DND-41 (cell line): ENCODE measurements at regions not wholly inside any gene's neighbourhood (a gene's known extent, or its start where the extent isn't known, plus 50 kb on each side); places are given as distances from the start of the nearest gene placed in this dataset.

Source experiments
- CTCF ChIP-seq: IDR thresholded peaks from 2 replicates; pipeline ENCODE4 v1.5.1; 2012; ENCODE audit warnings: borderline replicate concordance, low read length, moderate library complexity, mild to moderate bottlenecking; ENCODE audit not compliant: poor library complexity, severe bottlenecking; ENCODE audit errors: extremely low read depth
- EZH2 ChIP-seq: IDR thresholded peaks from 3 replicates; pipeline ENCODE4 v1.6.1; 2012; ENCODE audit warnings: borderline replicate concordance, low read depth, mild to moderate bottlenecking, moderate library complexity, low read length, inconsistent platforms; ENCODE audit not compliant: severe bottlenecking

- no peak for TF ChIP-seq CTCF
- no peak for TF ChIP-seq EZH2
Measured at GRCh38 chr9:4386819-4387218, 87.0 kb upstream of the GLIS3 start.
